ENCODE measurements at regions not wholly inside any gene's neighbourhood (a gene's known extent, or its start where the extent isn't known, plus 50 kb on each side); places are given as distances from the start of the nearest gene placed in this dataset.

GRCh38 chr1:194584052-194584451, 1397.6 kb upstream of the B3GALT2 start:
- WGBS, 2 experiments (ENCODE audit: insufficient coverage in 2 of 2) = 100% methylated on average over 1 of the region's 1 CpG; no CpG with 5 or more reads in 1 of the 2 experiments

DNA sequence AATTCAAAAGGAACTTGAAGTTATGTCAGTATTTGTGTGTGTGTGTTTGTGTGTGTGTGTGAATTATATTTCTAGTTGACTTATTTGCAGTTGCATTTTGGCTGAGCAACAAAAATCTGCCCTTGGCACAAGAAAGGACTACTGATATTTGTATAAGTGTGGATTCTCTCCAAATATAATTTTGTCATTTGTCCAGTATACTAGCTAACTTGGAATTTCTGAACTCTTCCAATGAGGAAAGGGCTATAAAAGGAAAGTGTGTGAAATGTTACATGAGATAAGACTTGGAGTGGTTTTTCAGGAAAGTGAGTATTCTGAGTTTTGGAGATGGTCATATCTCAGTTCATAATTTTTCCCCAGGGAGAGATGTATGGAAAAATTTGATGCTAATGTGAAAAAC, 1384.1 kb upstream of the B3GALT2 start:
- H3K4me3 ChIP-seq (ENCODE audit: extremely low read depth, insufficient read depth, low read length, poor library complexity, severe bottlenecking) = no peak overlapping the region
- H3K36me3 ChIP-seq (ENCODE audit: control insufficient read depth, insufficient read depth, low read length) = no peaks in the 10 kb centered on the region
- no peaks in the 10 kb centered on the region for H3K4me1 ChIP-seq (ENCODE audit: control insufficient read depth, insufficient read depth, low read length, poor library complexity, severe bottlenecking)
- H3K9me3 ChIP-seq (ENCODE audit: control insufficient read depth, low read length) = no peaks in the 10 kb centered on the region
- no peak overlapping the region for H3K27ac ChIP-seq (ENCODE audit: low read depth, low read length, severe bottlenecking)

More at GRCh38 chr1:194584052-194584451, 1397.6 kb upstream of the B3GALT2 start:
- no peak overlapping the region for H3K27ac ChIP-seq (ENCODE audit: low read depth, low read length, severe bottlenecking)
- no peaks in the 10 kb centered on the region for H3K4me1 ChIP-seq (ENCODE audit: control insufficient read depth, insufficient read depth, low read length, poor library complexity, severe bottlenecking)
- H3K9me3 ChIP-seq (ENCODE audit: control insufficient read depth, low read length) = no peaks in the 10 kb centered on the region
- H3K36me3 ChIP-seq (ENCODE audit: control insufficient read depth, insufficient read depth, low read length) = no peaks in the 10 kb centered on the region
- H3K4me3 ChIP-seq (ENCODE audit: extremely low read depth, insufficient read depth, low read length, poor library complexity, severe bottlenecking) = no peak overlapping the region

DNA sequence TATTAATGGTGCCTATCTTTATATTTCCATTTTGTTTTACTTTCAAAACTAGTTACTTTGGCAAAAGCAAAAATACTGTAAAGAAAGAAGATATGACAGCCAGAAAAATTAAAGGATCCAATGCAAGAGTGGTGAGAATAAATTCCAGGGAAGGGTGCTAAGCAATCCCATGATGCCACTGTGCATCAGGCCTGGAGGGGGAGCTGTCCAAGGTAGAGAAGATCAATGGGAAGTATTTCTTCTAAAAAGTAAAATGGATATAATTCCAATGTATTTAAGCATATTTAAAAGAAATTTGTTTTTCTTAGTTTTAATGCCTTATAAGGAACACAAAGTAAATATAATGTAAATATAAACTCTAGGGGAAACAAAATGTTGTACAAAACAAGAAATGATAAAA, 1382.2 kb upstream of the B3GALT2 start:
- H3K4me3 ChIP-seq (ENCODE audit: extremely low read depth, insufficient read depth, low read length, poor library complexity, severe bottlenecking) = no peak overlapping the region
- H3K36me3 ChIP-seq (ENCODE audit: control insufficient read depth, insufficient read depth, low read length) = no peaks in the 10 kb centered on the region
- no peaks in the 10 kb centered on the region for H3K9me3 ChIP-seq (ENCODE audit: control insufficient read depth, low read length)
- no peaks in the 10 kb centered on the region for H3K4me1 ChIP-seq (ENCODE audit: control insufficient read depth, insufficient read depth, low read length, poor library complexity, severe bottlenecking)
- no peak overlapping the region for H3K27ac ChIP-seq (ENCODE audit: low read depth, low read length, severe bottlenecking)

- no peak overlapping the region for H3K4me3 ChIP-seq (ENCODE audit: extremely low read depth, insufficient read depth, low read length, poor library complexity, severe bottlenecking)
- no peaks in the 10 kb centered on the region for H3K4me1 ChIP-seq (ENCODE audit: control insufficient read depth, insufficient read depth, low read length, poor library complexity, severe bottlenecking)
- no peak overlapping the region for H3K27ac ChIP-seq (ENCODE audit: low read depth, low read length, severe bottlenecking)
- H3K9me3 ChIP-seq (ENCODE audit: control insufficient read depth, low read length) = no peaks in the 10 kb centered on the region
- H3K36me3 ChIP-seq (ENCODE audit: control insufficient read depth, insufficient read depth, low read length) = no peaks in the 10 kb centered on the region
Measured at GRCh38 chr1:194548071-194548470, 1361.7 kb upstream of the B3GALT2 start.

DNA sequence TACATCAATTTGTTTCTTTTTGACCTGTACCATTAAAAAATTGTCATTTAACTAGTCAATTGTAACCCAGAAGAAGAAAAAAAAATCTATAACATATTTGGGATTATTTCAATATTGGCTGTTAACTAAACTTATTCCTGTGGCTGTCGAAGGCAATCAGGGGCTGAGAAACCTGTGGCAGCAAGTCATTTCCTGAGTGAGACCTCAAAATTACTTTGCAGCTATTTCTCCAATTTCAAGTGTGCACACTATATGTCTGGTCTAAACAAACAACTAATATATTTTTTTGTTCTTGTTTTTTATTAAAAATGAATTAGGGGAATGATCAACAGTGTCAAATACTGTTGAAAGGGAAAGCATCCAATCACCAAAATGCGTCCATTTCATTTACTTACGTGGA, 1357.6 kb upstream of the B3GALT2 start:
- Histone ChIP-seq H3K36me3 (ENCODE audit: control insufficient read depth, insufficient read depth, low read length) (no peaks in the 10 kb centered on the region), H3K4me1 (ENCODE audit: control insufficient read depth, insufficient read depth, low read length, poor library complexity, severe bottlenecking) (no peaks in the 10 kb centered on the region), H3K27ac (ENCODE audit: low read depth, low read length, severe bottlenecking) (no peak overlapping the region), H3K4me3 (ENCODE audit: extremely low read depth, insufficient read depth, low read length, poor library complexity, severe bottlenecking) (no peak overlapping the region), H3K9me3 (ENCODE audit: control insufficient read depth, low read length) (no peaks in the 10 kb centered on the region)
- no CpG with 5 or more reads among the region's 3 CpGs for WGBS, 2 experiments (ENCODE audit: insufficient coverage in 2 of 2)

DNA sequence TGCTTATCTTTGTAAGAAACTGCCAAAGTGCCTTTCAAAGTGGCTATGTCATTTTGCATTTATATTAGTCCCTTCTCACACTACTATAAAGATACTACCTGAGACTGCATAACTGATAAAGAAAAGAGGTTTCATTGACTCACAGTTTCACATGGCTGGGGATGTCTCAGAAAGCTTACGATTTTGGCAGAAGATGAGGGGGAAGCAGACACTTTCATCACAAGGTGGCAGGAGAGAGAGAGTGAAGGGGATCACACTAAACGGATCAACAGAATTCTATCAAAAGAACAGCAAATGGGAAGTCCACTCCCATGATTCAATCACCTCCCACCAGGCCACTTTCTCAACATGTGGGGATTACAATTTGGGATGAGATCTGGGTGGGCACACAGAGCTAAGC, 1352.0 kb upstream of the B3GALT2 start:
- Histone ChIP-seq H3K4me1 (ENCODE audit: control insufficient read depth, insufficient read depth, low read length, poor library complexity, severe bottlenecking) (peaks cover 9% of the 10 kb centered on the region), H3K36me3 (ENCODE audit: control insufficient read depth, insufficient read depth, low read length) (no peaks in the 10 kb centered on the region), H3K4me3 (ENCODE audit: extremely low read depth, insufficient read depth, low read length, poor library complexity, severe bottlenecking) (no peak overlapping the region), H3K27ac (ENCODE audit: low read depth, low read length, severe bottlenecking) (no peak overlapping the region), H3K9me3 (ENCODE audit: control insufficient read depth, low read length) (no peaks in the 10 kb centered on the region)
- 80% methylated on average over 1 of the region's 2 CpGs; no CpG with 5 or more reads in 1 of the 2 experiments for WGBS, 2 experiments (ENCODE audit: insufficient coverage in 2 of 2)

GRCh38 chr1:194537521-194537920, 1351.1 kb upstream of the B3GALT2 start:
- H3K9me3 ChIP-seq (ENCODE audit: control insufficient read depth, low read length) = no peaks in the 10 kb centered on the region
- H3K36me3 ChIP-seq (ENCODE audit: control insufficient read depth, insufficient read depth, low read length) = no peaks in the 10 kb centered on the region
- H3K27ac ChIP-seq (ENCODE audit: low read depth, low read length, severe bottlenecking) = no peak overlapping the region
- no peak overlapping the region for H3K4me3 ChIP-seq (ENCODE audit: extremely low read depth, insufficient read depth, low read length, poor library complexity, severe bottlenecking)
- H3K4me1 ChIP-seq (ENCODE audit: control insufficient read depth, insufficient read depth, low read length, poor library complexity, severe bottlenecking) = peaks cover 9% of the 10 kb centered on the region

GRCh38 chr1:194535369-194535768, 1349.0 kb upstream of the B3GALT2 start:
- H3K4me3 ChIP-seq (ENCODE audit: extremely low read depth, insufficient read depth, low read length, poor library complexity, severe bottlenecking) = no peak overlapping the region
- peak overlapping the region; percentile 51 for H3K27ac ChIP-seq (ENCODE audit: low read depth, low read length, severe bottlenecking)
- peaks cover 9% of the 10 kb centered on the region for H3K4me1 ChIP-seq (ENCODE audit: control insufficient read depth, insufficient read depth, low read length, poor library complexity, severe bottlenecking)
- H3K9me3 ChIP-seq (ENCODE audit: control insufficient read depth, low read length) = no peaks in the 10 kb centered on the region
- no peaks in the 10 kb centered on the region for H3K36me3 ChIP-seq (ENCODE audit: control insufficient read depth, insufficient read depth, low read length)
- 61 to 80% methylated on average over 1 to 5 of the region's 6 CpGs for WGBS, 2 experiments (ENCODE audit: insufficient coverage in 2 of 2)

GRCh38 chr1:194534784-194535183, 1348.4 kb upstream of the B3GALT2 start:
- Histone ChIP-seq H3K4me3 (ENCODE audit: extremely low read depth, insufficient read depth, low read length, poor library complexity, severe bottlenecking) (no peak overlapping the region), H3K4me1 (ENCODE audit: control insufficient read depth, insufficient read depth, low read length, poor library complexity, severe bottlenecking) (peaks cover 9% of the 10 kb centered on the region), H3K36me3 (ENCODE audit: control insufficient read depth, insufficient read depth, low read length) (no peaks in the 10 kb centered on the region), H3K9me3 (ENCODE audit: control insufficient read depth, low read length) (no peaks in the 10 kb centered on the region), H3K27ac (ENCODE audit: low read depth, low read length, severe bottlenecking) (peak overlapping the region; percentile 51)
- WGBS, 2 experiments (ENCODE audit: insufficient coverage in 2 of 2) = 95 to 98% methylated on average over 4 to 5 of the region's 6 CpGs

DNA sequence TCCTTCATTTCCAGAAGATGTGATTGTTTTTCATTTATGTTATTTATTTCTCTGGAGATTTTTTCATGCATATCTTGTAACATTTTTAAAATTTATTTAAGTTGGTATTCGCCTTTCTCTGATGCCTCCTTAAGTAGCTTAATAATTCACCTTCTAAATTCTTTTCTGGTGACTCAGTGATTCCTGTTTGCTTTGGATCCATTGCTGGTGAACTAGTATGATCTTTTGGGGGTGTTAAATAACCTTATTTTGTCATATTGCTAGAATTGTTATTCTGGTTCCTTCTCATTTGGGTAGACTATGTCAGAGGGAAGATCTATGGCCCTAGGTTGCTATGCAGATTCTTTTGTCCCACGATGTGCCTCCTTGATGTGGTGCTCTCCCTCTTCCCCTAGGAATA, 1347.2 kb upstream of the B3GALT2 start:
- Histone ChIP-seq H3K36me3 (ENCODE audit: control insufficient read depth, insufficient read depth, low read length) (no peaks in the 10 kb centered on the region), H3K4me1 (ENCODE audit: control insufficient read depth, insufficient read depth, low read length, poor library complexity, severe bottlenecking) (peaks cover 9% of the 10 kb centered on the region), H3K9me3 (ENCODE audit: control insufficient read depth, low read length) (no peaks in the 10 kb centered on the region), H3K27ac (ENCODE audit: low read depth, low read length, severe bottlenecking) (no peak overlapping the region), H3K4me3 (ENCODE audit: extremely low read depth, insufficient read depth, low read length, poor library complexity, severe bottlenecking) (no peak overlapping the region)
- WGBS, 2 experiments (ENCODE audit: insufficient coverage in 2 of 2) = 80% methylated on average over 1 of the region's 2 CpGs; no CpG with 5 or more reads in 1 of the 2 experiments

- H3K4me3 ChIP-seq (ENCODE audit: extremely low read depth, insufficient read depth, low read length, poor library complexity, severe bottlenecking) = no peak overlapping the region
- no peaks in the 10 kb centered on the region for H3K4me1 ChIP-seq (ENCODE audit: control insufficient read depth, insufficient read depth, low read length, poor library complexity, severe bottlenecking)
- 85 to 97% methylated on average over 2 to 3 of the region's 3 CpGs for WGBS, 2 experiments (ENCODE audit: insufficient coverage in 2 of 2)
- H3K9me3 ChIP-seq (ENCODE audit: control insufficient read depth, low read length) = no peaks in the 10 kb centered on the region
- no peaks in the 10 kb centered on the region for H3K36me3 ChIP-seq (ENCODE audit: control insufficient read depth, insufficient read depth, low read length)
- H3K27ac ChIP-seq (ENCODE audit: low read depth, low read length, severe bottlenecking) = no peak overlapping the region
Measured at GRCh38 chr1:194517567-194517966, 1331.2 kb upstream of the B3GALT2 start.

DNA sequence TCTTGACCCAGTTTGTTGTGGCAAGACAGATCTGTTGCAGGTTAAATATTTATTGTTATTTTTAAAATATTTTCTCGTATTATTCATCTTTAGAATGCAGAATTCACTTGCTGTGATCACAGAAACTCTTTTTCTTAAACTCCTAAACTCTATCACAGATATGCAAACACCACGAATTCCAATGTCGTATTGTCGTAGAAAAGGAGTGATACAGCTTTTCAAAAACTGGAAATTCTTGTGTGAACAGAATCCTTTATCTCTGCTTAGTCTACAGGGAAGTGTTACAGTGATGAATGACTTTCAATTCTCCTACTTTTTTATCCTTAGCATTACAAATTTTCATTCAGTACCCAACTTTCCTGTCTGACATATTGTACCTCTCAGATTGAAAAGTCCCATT, 1329.5 kb upstream of the B3GALT2 start:
- Histone ChIP-seq H3K4me1 (ENCODE audit: control insufficient read depth, insufficient read depth, low read length, poor library complexity, severe bottlenecking) (no peaks in the 10 kb centered on the region), H3K36me3 (ENCODE audit: control insufficient read depth, insufficient read depth, low read length) (no peaks in the 10 kb centered on the region), H3K9me3 (ENCODE audit: control insufficient read depth, low read length) (peaks cover under 1% of the 10 kb centered on the region), H3K4me3 (ENCODE audit: extremely low read depth, insufficient read depth, low read length, poor library complexity, severe bottlenecking) (no peak overlapping the region), H3K27ac (ENCODE audit: low read depth, low read length, severe bottlenecking) (no peak overlapping the region)
- 100% methylated on average over 2 of the region's 4 CpGs; no CpG with 5 or more reads in 1 of the 2 experiments for WGBS, 2 experiments (ENCODE audit: insufficient coverage in 2 of 2)
